GM21526 (cell line): ENCODE measurements at regions not wholly inside any gene's neighbourhood (a gene's known extent, or its start where the extent isn't known, plus 50 kb on each side); places are given as distances from the start of the nearest gene placed in this dataset.
"Not testable (repeated sequence)": the region's sequence is repeated elsewhere in the genome, so short reads cannot be mapped to it uniquely, and the experiment has no call there.

Source experiments
- ATAC-seq: cut with Tn5 transposase; IDR thresholded peaks from one replicate; pipeline ENCODE4 v1.9.1; 2021; ENCODE audit warnings: moderate library complexity; ENCODE audit not compliant: unreplicated experiment, low FRiP score

DNA sequence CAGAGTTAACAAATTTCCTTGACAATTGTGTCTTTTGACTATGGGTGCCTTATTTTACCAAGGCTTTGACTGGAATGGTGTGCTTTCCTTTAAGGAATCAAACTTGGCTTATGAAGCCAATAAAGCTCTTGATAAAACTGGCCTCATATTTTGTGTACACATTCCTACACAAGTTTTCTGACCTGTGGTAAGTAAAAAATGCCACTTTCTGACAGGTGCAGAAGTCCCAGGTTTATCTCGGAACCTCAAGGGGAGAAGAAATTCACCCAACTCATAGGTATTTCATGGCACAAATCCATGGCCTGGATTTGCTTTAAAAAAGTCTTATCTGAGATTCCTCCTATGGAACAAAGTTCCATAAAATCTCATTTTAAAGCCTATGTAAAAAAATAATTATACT, 880.6 kb upstream of the LRATD1 start:
- no peak for ATAC-seq

GRCh38 chr2:13758412-13758811, 874.1 kb upstream of the LRATD1 start:
- no peak for ATAC-seq

DNA sequence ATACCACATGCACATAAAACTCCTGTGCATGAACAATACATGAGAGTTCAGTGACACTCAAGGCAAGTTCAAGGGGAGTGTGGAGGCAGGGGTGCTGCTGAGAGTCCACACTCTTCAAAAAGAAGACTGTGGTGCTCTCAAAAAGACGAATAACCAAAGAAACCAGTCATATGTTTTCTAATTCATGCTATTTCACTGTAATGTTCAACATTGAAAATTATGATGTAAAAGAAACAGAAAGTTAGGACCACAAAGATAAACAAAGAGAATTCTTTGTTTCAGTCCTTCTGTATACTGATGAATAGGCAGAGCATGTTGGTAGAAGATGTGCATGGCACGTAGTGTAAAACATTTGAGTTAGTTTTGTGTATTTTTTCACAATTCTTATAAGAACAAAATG, 864.2 kb upstream of the LRATD1 start:
- ATAC-seq = no peak

GRCh38 chr2:13770279-13770678, 862.2 kb upstream of the LRATD1 start:
- ATAC-seq = no peak

DNA sequence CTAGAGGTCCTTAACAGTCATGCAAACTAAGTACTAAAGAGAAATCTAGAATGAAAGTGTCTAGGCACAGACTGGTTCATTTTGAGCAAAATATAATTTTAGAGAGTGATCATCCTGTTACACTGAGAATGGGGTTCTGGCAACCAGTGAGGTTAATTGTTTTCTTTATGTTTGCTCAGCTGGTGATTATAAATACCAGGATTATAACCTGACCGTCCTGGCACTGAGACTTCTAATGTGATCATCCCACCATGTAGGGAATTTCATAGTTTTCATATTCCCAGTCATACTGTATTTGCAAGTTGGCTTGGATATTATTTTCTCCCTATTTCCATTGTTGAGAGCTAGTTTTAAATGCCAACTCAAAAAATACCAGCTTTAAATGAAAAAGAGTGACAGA, 852.5 kb upstream of the LRATD1 start:
- ATAC-seq = no peak

- no peak for ATAC-seq
These were observed 841.4 kb upstream of the LRATD1 start for GRCh38 chr2:13791019-13791547.

GRCh38 chr2:13806539-13806938, 826.0 kb upstream of the LRATD1 start:
- no peak for ATAC-seq

DNA sequence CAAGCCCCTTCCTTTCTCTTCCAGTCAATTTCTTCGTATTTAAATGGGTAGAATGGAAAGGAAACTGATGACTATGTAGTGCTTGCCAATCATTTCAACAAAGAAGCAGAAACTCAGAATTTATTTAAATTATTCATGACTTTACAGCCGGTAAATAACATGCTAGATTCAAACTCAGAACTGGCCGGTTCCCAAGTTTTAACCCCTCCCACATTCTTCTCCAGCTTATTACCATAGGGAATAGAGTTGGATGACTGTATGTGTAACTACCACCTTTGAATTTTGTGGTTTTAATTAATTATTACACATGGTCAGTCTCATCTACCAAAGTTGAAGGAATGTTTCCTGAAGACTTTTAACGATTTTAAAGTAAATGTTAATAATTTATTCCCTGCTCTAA, 819.3 kb upstream of the LRATD1 start:
- ATAC-seq = no peak

DNA sequence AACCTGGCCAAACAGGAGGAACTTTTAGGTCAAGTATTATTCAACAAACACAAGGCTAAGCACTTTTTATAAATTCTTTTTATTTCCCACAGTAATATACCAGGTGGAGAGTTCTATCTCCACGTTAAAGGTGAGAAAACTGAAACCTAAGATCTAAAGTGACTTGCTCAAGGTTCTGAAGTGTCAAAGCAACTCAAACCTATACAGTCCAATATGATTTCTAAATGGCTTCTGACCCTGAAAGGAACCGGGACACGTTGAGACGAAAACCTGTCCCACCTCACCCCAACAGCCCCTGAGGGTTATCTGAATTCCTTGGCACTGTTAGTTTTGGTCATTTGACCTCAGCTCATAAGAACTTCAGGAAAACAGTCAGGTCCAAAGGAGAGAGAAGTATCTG, 814.5 kb upstream of the LRATD1 start:
- no peak for ATAC-seq

DNA sequence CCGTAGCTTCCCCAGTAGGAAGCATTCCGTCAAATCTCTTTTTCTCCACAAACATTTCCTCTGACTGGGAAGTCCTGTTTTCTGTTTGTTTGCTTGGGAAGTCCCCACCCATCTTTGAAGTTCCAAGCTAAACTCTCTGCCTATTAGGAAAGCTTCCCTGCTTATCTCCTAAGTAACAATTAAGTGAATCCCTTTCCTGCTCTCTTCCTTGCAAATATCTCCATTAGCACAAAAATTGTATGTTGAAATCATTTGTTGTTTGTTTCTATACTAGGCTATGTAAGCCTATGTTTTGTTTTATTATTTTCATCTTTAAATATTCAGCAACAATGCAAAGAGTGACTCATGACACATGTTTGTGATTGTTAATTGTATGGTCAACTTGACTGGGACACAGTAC, 812.6 kb upstream of the LRATD1 start:
- ATAC-seq = no peak

GRCh38 chr2:13821255-13821880, 811.1 kb upstream of the LRATD1 start:
- no peak for ATAC-seq

DNA sequence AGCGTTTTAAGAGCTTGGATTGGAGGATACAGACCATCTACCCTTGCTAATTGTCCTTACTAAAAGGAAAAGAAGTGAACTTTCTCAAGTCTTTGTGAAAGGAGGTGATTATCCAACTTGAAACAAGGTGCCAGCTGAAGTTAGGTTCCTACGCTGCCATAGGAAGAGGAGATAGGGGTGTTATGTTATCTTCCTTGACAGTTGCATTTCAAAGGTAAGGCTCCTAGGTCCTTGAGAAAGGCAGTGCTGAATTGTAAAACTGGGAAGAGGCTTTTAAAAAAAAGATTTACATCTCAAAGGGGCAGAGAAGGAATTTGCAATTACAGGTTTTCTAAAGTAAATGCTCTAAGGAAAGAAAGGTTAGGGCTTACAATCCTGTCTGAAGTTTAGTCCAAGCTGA, 810.2 kb upstream of the LRATD1 start:
- ATAC-seq = no peak

DNA sequence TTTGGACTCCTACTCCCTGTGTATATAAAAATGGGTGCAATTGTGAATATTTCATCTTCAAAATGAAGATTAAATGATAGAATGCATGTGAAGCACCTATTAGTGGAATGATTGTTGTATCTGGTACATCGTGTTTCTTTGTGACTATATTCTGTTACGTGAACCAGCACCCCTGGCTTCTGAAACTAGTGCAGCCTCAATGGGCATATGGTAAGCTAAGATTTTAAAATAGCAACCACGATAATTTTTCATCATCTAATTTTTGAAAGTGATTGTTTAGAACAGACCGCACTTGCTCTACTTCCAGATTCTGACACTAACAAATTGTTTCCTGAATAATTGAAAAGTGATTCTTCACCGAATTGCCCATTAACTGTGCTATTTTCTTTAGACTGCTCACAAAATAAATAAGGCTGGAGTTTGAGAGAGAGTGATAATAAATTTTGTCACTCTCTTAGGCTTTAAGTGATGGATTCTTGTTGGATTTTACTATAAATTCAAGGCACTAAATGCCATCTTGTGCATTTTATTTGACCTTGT, 806.1 kb upstream of the LRATD1 start:
- ATAC-seq = no peak

DNA sequence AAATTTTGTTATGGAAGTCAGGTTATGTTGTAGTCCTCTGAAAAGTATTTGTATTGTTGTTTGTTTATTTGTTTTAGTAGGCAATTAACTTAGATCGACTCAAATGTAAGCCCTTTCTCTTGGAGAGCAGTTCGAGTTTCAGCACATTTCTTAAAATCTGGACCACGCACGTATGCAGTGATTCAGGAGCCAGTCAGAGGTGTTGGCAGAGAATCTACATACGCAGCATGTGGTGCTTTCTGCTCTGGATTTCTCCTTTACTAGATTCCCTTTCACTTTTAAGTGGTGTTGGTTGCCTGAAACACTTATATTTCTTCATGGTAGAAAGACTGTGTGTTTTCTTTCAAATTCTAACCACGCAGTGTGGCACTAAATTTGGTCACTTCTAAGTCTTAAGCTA, 773.9 kb upstream of the LRATD1 start:
- ATAC-seq = no peak

GRCh38 chr2:13868275-13868674, 764.2 kb upstream of the LRATD1 start:
- ATAC-seq = not testable (repeated sequence)

DNA sequence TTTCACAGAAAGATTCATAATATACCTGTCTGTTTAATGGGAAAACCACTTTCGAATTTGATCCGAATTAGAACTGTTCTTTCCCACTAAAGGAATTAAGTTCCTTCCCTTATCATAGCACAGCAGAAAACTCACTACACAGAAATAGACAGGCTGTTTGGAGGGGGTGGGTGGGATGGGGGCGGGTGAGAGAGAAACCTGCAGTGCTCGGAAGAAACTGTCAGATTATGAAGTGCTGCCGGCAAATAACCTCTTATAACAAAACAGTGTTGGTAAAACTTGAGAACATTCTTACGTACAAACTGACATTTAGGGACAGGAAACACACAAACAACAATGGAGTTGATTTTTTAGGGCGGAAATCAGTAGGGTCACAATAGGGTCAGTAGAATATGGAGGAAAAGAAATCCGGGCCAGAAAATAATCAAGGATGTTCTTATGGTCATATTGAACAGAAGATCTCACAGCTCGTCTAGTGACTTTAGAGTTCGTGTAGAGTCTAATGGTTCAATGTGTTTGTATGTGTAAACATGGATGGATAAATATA, 756.0 kb upstream of the LRATD1 start:
- ATAC-seq = no peak

GRCh38 chr2:13877571-13877970, 754.9 kb upstream of the LRATD1 start:
- ATAC-seq = no peak

DNA sequence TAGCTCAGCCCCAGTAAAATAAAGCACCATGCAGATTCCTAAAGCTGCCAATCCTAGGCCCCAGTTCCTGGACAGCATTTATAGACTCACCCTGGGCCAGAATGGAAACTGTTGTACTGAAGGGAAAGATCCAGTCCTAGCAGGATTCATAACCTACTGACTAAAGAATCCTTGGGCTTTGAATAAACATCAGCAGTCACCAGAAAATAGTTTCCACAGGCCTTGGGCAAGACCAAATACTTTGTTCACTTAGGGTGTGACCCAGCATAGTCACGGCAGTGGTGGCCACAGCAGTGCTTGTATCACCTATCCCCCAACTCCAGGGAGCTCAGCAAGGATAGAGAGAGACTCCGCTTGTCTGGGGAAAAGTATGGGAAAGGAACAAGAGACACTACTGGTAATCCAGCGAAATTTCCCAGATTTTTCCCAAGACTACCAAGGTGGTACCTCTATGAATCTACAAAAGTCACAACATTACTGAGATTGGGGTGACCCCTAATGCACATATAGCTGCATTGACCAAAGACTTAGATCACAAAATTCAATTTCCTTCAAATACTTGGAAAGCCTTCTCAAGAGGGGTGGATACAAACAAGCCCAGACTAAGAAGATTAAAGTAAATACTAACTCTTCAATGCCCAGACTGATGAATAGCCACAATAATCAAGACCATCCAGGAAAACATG, 748.1 kb upstream of the LRATD1 start:
- ATAC-seq = no peak

DNA sequence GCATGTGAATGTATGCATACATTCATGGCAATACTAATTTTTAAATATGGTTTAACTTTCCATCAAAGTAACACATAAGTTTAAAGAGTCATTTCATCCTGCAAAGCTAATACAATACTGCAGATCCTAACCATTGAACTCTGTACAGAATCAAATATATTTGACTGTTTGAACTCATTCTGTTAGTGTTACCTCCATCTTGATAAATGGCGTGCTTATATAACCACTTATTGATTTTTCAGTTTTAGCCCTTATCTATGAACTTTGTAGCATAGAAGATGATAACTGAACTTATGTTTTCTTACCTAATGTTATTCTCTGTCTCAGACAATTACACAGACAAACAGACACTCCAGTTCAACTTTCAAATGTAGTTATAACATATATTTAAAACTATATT, 731.0 kb upstream of the LRATD1 start:
- ATAC-seq = no peak

DNA sequence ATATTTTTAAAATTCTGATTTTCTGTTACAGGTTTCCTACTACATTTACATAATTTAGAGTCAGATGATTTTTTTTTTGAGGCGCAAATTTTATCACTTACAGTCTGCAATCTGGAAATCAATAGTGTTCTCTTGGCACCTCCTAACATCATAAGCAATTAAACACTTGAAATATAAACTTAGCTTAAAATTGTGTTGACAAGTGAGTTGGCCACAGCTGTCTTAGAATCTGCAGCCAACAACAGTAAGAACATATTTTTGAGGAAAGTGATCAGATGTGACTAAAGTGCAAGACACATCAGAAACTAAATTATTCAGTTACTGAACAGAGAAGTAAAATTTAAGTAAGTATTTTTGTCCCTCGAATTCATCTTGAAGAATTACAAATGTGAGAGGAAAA, 726.7 kb upstream of the LRATD1 start:
- no peak for ATAC-seq

DNA sequence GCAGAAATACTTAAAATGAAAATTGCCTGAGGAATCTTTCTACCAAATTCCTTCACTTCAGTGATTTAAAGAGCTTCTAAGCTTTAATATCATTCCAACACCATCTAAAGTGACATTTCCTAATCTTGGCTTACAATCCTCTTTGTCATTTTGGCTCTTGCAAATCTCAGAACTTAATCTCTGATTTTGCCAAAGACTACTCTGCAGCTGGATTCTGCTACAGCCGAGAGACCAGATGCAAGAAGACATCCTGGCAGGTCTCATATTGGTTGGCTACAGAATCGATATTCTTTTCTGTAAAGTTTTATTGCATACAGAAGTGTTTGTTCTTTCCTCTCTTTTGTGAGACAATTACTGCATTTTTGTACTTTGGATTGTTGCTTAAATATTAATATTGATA, 716.5 kb upstream of the LRATD1 start:
- ATAC-seq = no peak

DNA sequence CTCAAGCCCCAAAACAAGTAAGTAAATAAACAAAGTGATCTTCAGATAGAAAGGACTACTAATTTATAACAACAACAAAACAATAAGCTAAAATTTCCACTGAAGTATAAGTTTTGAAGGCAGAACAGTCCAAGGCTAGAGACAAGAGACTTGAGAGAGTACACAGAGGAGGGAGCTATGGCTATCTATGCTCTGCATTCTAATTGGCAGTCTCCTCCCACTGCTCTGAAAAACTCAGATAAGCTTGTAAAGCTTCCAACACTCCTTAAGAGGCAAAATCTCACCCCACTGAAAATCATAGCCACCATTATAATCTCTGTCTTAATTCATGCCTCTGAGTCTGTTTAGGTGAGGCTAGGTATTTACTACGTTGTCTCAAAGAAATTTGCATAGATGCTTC, 714.6 kb upstream of the LRATD1 start:
- no peak for ATAC-seq
